Stimulated activated CD4-positive, alpha-beta T cell treated with anti-CD3 and anti-CD28 coated beads, Interleukin-4, amount 100 ng/mL, for 4 hours (primary cell): ENCODE measurements at regions not wholly inside any gene's neighbourhood (a gene's known extent, or its start where the extent isn't known, plus 50 kb on each side); places are given as distances from the start of the nearest gene placed in this dataset.

Experiments used
- DNase-seq, 2 experiments: peaks; one replicate each; pipeline ENCODE4 v3.0.0-alpha.2; 2020

GRCh38 chrX:69221239-69222102, 56.2 kb upstream of the PJA1 start:
- DNase-seq = no peak

GRCh38 chrX:69218407-69218997, 53.2 kb upstream of the PJA1 start:
- no peak for DNase-seq

- no peak for DNase-seq
Observed at GRCh38 chrX:69216911-69217310, 51.7 kb upstream of the PJA1 start.

- DNase-seq = no peak
Observed at GRCh38 chrX:69216446-69216845, 51.2 kb upstream of the PJA1 start.

GRCh38 chrX:69215161-69215875, 50.1 kb upstream of the PJA1 start:
- no peak for DNase-seq
